ENCODE measurements at regions not wholly inside any gene's neighbourhood (a gene's known extent, or its start where the extent isn't known, plus 50 kb on each side); places are given as distances from the start of the nearest gene placed in this dataset.

GRCh38 chr3:194808640-194809097 is 123.0 kb downstream of the FAM43A start:
- TF ChIP-seq CTCF (IDR thresholded peaks at IDR 0.05; ENCODE audit: partially characterized antibody, unreplicated experiment) = no peak
- Mint-ChIP-seq H3K9me3 (ENCODE audit: unreplicated experiment) (peaks cover 3% of the 10 kb centered on the region), H3K27ac (ENCODE audit: unreplicated experiment) (no peak overlapping the region), H3K4me1 (ENCODE audit: low read depth, unreplicated experiment) (peaks cover 1% of the 10 kb centered on the region), H3K4me3 (ENCODE audit: unreplicated experiment) (no peak overlapping the region), H3K27me3 (ENCODE audit: unreplicated experiment) (peaks cover 5% of the 10 kb centered on the region), H3K36me3 (ENCODE audit: unreplicated experiment) (peaks cover 16% of the 10 kb centered on the region)
- no peak for DNase-seq

GRCh38 chr3:194809382-194809781 is 123.7 kb downstream of the FAM43A start:
- TF ChIP-seq CTCF (IDR thresholded peaks at IDR 0.05; ENCODE audit: partially characterized antibody, unreplicated experiment) = no peak
- Mint-ChIP-seq H3K9me3 (ENCODE audit: unreplicated experiment) (peaks cover under 1% of the 10 kb centered on the region), H3K27ac (ENCODE audit: unreplicated experiment) (no peak overlapping the region), H3K4me1 (ENCODE audit: low read depth, unreplicated experiment) (peaks cover 1% of the 10 kb centered on the region), H3K27me3 (ENCODE audit: unreplicated experiment) (peaks cover 3% of the 10 kb centered on the region), H3K36me3 (ENCODE audit: unreplicated experiment) (peaks cover 13% of the 10 kb centered on the region), H3K4me3 (ENCODE audit: unreplicated experiment) (no peak overlapping the region)
- no peak for DNase-seq

GRCh38 chr3:194810076-194810475 is 124.4 kb downstream of the FAM43A start:
- Mint-ChIP-seq H3K9me3 (ENCODE audit: unreplicated experiment) (no peaks in the 10 kb centered on the region), H3K4me1 (ENCODE audit: low read depth, unreplicated experiment) (peaks cover 1% of the 10 kb centered on the region), H3K36me3 (ENCODE audit: unreplicated experiment) (peaks cover 8% of the 10 kb centered on the region), H3K27ac (ENCODE audit: unreplicated experiment) (no peak overlapping the region), H3K4me3 (ENCODE audit: unreplicated experiment) (no peak overlapping the region), H3K27me3 (ENCODE audit: unreplicated experiment) (peaks cover 1% of the 10 kb centered on the region)
- TF ChIP-seq CTCF (IDR thresholded peaks at IDR 0.05; ENCODE audit: partially characterized antibody, unreplicated experiment) = no peak
- no peak for DNase-seq

- no peak for DNase-seq
- no peak for TF ChIP-seq CTCF (IDR thresholded peaks at IDR 0.05; ENCODE audit: partially characterized antibody, unreplicated experiment)
- Mint-ChIP-seq H3K27me3 (ENCODE audit: unreplicated experiment) (no peaks in the 10 kb centered on the region), H3K27ac (ENCODE audit: unreplicated experiment) (no peak overlapping the region), H3K4me1 (ENCODE audit: low read depth, unreplicated experiment) (peaks cover 1% of the 10 kb centered on the region), H3K36me3 (ENCODE audit: unreplicated experiment) (peaks cover 5% of the 10 kb centered on the region), H3K4me3 (ENCODE audit: unreplicated experiment) (no peak overlapping the region), H3K9me3 (ENCODE audit: unreplicated experiment) (no peaks in the 10 kb centered on the region)
These were observed 125.4 kb downstream of the FAM43A start for GRCh38 chr3:194811118-194811517.

GRCh38 chr3:194812176-194812575 is 126.5 kb downstream of the FAM43A start:
- Mint-ChIP-seq H3K9me3 (ENCODE audit: unreplicated experiment) (no peaks in the 10 kb centered on the region), H3K27ac (ENCODE audit: unreplicated experiment) (no peak overlapping the region), H3K4me3 (ENCODE audit: unreplicated experiment) (no peak overlapping the region), H3K36me3 (ENCODE audit: unreplicated experiment) (no peaks in the 10 kb centered on the region), H3K4me1 (ENCODE audit: low read depth, unreplicated experiment) (no peaks in the 10 kb centered on the region), H3K27me3 (ENCODE audit: unreplicated experiment) (no peaks in the 10 kb centered on the region)
- DNase-seq = no peak
- no peak for TF ChIP-seq CTCF (IDR thresholded peaks at IDR 0.05; ENCODE audit: partially characterized antibody, unreplicated experiment)

Measured in glutamatergic neuron (in vitro differentiated cells).